HG02870 (cell line): ENCODE measurements at regions not wholly inside any gene's neighbourhood (a gene's known extent, or its start where the extent isn't known, plus 50 kb on each side); places are given as distances from the start of the nearest gene placed in this dataset.

Experiments
- ATAC-seq: cut with Tn5 transposase; IDR thresholded peaks from one replicate; pipeline ENCODE4 v1.9.1; 2021; ENCODE audit warnings: mild to moderate bottlenecking, moderate library complexity; ENCODE audit not compliant: unreplicated experiment

DNA sequence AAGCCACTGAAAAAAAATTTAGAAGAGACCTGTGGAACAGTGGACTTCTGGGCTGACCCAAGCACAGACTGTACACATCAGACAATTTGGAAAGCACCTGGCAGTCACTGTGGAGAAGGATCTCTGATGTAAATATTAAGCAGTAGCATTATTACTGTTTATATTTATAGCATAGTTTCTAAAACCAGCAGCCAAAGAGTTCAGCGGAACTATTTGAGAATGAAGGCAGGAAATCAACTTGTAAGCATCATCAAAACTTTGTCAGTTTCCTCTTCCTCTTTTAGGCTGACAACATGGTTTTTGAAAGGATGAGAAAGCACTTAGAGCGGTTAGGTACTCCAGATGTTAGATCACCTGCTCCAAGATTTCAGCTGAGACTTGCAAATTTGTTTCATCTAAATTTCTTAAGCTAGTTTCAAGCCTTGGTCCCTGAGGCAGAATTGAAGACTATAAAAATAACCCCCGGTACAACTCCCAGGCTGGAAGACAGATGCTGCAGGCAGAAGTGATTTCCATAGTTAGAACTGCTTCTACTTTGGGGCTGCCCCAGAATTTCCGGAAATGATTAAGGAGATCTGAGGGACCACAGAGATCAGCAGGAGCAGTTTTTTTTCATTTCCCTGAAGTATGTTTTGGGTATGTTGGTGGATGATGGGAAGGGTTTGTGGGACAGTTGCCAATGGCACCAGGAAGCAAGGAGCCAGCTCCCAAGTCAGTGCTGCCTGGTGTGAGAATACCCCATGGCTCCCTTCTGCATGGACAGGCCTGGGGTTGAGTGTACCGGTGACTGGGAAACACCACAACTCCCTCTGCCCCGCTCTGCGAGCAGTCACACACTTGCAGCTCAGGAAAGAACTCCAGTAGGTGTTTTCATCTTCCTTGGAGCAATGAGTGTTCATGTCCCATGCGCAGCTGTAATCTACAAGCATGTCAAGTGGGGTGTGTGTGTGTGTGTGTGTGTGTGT is 354.5 kb downstream of the NUAK1 start:
- no peak for ATAC-seq

DNA sequence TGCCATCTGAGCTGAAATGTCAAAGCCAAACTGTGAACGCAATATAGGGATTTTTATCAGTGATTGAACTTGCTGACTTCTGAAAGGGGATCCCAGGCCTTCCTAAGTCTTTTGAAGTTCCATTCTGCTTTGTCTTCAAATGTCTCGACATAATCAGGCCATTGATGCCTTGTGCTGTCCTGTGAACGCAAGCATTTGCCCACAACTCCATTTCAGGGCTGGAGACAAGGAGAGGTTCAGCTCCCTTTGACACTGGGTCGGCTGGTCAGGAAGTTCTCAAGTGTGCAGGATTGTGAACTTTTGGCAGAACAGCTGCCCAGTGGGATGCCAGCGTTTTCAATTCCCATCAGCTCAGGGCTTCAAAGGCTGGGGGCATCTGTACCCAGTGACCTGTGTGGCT is 345.3 kb downstream of the NUAK1 start:
- ATAC-seq: no peak

GRCh38 chr12:105798256-105798845 is 340.4 kb downstream of the NUAK1 start:
- ATAC-seq: no peak

- ATAC-seq: no peak
Measured at GRCh38 chr12:105799103-105799502, 339.7 kb downstream of the NUAK1 start.

GRCh38 chr12:105801351-105801750 is 337.4 kb downstream of the NUAK1 start:
- no peak for ATAC-seq

GRCh38 chr12:105803292-105803691 is 335.5 kb downstream of the NUAK1 start:
- no peak for ATAC-seq

GRCh38 chr12:105804591-105805265 is 334.0 kb downstream of the NUAK1 start:
- no peak for ATAC-seq

GRCh38 chr12:105805730-105806399 is 332.9 kb downstream of the NUAK1 start:
- no peak for ATAC-seq

GRCh38 chr12:105806400-105806770 is 332.4 kb downstream of the NUAK1 start:
- ATAC-seq: no peak

- no peak for ATAC-seq
Measured at GRCh38 chr12:105812366-105812765, 326.4 kb downstream of the NUAK1 start.

DNA sequence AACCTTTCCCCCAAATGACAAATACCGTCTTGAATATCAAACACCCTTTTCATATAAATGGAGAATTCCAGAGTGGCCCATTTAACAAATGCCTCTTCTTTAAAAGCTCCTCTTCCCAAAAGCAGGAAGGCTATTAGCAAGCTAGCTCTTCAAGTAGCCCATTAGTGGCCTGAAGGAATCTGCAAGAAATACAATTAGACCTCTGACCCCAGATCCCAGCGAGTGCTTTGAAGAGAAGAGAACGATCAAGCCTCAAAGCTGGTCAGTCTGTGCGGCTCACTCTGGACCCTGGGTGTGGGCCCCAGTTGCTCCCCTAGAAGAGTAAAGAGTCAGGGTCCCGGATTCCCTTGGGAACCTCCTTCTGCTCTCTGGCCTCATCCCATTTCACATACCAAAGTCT is 325.6 kb downstream of the NUAK1 start:
- ATAC-seq: no peak

- no peak for ATAC-seq
Measured at GRCh38 chr12:105814283-105814682, 324.5 kb downstream of the NUAK1 start.

DNA sequence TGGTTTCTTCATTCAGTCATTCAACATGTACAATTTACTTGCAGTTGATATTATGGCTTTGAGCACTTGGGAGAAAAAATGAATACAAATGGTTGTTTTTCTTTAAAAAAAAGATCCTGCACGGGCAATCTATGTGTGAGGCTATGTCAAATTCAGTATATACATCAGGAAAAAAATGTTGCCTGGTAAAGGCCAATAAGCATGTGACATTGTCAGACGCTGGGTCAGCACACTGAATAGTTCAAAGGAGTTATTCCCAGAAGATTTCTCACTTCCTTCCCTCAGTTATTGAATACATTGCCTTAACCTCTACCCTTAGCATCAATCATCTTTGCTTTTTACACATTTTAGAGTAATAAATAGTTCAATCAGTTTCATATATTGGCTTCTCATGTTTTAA is 319.2 kb downstream of the NUAK1 start:
- no peak for ATAC-seq

- ATAC-seq: no peak
Measured at GRCh38 chr12:105820429-105821125, 318.2 kb downstream of the NUAK1 start.

GRCh38 chr12:105822131-105823105 is 316.3 kb downstream of the NUAK1 start:
- ATAC-seq: no peak

- ATAC-seq: no peak
Measured at GRCh38 chr12:105823810-105824209, 314.9 kb downstream of the NUAK1 start.

DNA sequence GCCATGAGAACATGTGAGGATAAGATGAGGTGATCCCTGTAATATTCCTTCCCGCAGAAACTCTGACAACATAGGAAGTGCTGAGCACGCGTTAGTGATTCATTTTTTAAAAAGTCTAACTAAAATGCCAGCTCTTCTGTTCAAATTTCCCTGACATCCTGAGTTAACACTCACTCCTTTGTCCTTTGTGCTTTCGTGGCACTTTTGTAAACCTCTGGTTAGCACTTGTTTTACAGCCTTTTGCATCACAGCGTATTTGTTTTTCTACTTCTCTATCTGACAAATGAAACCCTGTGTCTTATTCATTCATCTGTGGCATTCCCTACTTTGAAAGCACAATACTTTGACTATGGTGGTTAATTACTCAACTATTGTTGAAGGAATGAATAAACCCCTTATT is 313.6 kb downstream of the NUAK1 start:
- no peak for ATAC-seq

DNA sequence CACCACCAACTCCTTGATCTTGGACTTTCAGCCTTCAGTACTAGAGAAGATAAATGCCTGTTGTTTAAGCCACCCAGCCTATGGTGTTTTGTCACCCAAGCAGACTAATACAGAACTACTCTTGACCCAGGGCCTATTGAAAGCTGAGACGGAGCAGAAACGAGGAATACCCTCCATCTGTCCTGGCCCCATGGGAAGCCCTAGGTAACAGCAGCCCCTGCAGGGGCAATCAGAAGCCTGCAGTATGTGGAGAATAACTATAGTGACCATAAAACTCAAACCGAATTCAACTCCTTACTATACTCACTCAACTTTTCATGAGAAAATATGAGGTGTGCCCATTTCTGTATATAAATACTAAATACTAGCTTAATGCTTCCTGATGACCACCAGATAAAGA is 307.4 kb downstream of the NUAK1 start:
- ATAC-seq: no peak

DNA sequence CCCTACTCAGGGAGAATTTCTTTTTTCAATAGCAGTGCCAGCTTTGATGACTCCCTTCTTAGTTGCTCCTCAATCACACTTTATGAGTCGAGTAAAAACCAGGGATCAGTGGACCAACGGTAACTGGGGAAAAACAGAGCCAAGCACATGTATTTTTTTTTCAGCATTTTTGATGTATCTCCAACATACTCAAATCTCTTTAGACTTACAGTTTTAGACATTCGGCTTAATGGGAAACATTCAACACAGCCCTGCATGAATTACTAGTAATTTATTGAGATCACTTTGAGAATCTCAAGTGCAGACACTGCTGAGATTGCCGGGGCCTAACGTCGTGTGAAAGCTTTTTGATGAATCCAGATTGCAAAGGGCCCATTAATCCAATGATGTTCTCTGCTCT is 306.7 kb downstream of the NUAK1 start:
- ATAC-seq: no peak

- no peak for ATAC-seq
Measured at GRCh38 chr12:105832806-105833205, 305.9 kb downstream of the NUAK1 start.
